ENCODE measurements at regions not wholly inside any gene's neighbourhood (a gene's known extent, or its start where the extent isn't known, plus 50 kb on each side); places are given as distances from the start of the nearest gene placed in this dataset.

DNA sequence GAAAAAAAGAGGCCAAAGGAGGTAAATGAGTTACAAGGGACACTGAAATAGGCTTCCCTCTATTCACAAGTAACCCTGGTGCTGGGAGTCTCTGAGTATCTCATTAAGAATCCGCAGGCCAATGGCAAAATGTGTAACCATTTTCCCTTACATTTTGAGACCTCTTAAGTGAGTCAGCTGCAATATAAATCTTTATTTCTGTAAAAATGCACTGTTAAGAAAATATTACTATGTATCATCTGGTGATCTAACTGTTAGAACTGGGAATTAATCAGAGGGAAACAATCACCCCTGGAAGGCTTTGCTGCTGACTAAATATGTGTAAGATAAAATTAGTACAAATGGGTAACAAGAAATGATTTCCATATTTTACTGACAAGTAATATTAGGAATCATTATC lies 483.1 kb upstream of the CHST9 start:
- Histone ChIP-seq H3K4me3 (no peak overlapping the region), H3K4me1 (no peaks in the 10 kb centered on the region), H3K36me3 (no peaks in the 10 kb centered on the region), H3K27ac (no peak overlapping the region), H3K9me3 (no peaks in the 10 kb centered on the region), H3K27me3 (no peaks in the 10 kb centered on the region)
- TF ChIP-seq, protein P1, sequence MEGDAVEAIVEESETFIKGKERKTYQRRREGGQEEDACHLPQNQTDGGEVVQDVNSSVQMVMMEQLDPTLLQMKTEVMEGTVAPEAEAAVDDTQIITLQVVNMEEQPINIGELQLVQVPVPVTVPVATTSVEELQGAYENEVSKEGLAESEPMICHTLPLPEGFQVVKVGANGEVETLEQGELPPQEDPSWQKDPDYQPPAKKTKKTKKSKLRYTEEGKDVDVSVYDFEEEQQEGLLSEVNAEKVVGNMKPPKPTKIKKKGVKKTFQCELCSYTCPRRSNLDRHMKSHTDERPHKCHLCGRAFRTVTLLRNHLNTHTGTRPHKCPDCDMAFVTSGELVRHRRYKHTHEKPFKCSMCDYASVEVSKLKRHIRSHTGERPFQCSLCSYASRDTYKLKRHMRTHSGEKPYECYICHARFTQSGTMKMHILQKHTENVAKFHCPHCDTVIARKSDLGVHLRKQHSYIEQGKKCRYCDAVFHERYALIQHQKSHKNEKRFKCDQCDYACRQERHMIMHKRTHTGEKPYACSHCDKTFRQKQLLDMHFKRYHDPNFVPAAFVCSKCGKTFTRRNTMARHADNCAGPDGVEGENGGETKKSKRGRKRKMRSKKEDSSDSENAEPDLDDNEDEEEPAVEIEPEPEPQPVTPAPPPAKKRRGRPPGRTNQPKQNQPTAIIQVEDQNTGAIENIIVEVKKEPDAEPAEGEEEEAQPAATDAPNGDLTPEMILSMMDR (IDR thresholded peaks at IDR 0.05): no peak
- TF ChIP-seq POLR2AphosphoS5 (IDR thresholded peaks at IDR 0.05): no peak
- TF ChIP-seq POLR2A (IDR thresholded peaks at IDR 0.05): no peak
- no peak for TF ChIP-seq EP300 (IDR thresholded peaks at IDR 0.05)
- ATAC-seq: no peak
- WGBS, 2 donors (ENCODE audit: low coverage in 1 of 2): 91 to 100% methylated on average over 1 of the region's 1 CpG

DNA sequence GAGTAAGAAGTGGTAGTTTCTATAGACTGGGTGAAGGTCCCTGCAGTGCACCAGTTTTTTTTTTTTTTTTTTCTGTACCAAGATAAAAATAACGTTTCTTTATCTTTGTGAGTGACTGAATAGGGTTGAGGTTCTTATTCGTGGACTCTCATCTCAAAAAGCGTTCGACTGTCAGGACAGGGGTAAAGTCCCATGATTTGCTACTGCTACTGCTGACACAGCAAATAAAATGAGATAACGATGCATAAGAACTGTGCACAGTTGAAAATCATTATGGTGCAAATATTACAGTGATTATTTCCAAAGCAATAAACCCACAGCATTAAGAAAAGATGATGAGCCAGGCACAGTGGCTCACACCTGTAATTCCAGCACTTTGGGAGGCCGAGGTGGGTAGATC lies 482.0 kb upstream of the CHST9 start:
- Histone ChIP-seq H3K27ac (no peak overlapping the region), H3K36me3 (no peaks in the 10 kb centered on the region), H3K4me3 (no peak overlapping the region), H3K27me3 (no peaks in the 10 kb centered on the region), H3K9me3 (no peaks in the 10 kb centered on the region), H3K4me1 (no peaks in the 10 kb centered on the region)
- ATAC-seq: no peak
- 70 to 72% methylated on average over 5 to 6 of the region's 6 CpGs for WGBS, 2 donors (ENCODE audit: low coverage in 1 of 2)
- no peak for TF ChIP-seq POLR2AphosphoS5 (IDR thresholded peaks at IDR 0.05)
- no peak for TF ChIP-seq EP300 (IDR thresholded peaks at IDR 0.05)
- TF ChIP-seq, protein P1 (IDR thresholded peaks at IDR 0.05): no peak
- no peak for TF ChIP-seq POLR2A (IDR thresholded peaks at IDR 0.05)

DNA sequence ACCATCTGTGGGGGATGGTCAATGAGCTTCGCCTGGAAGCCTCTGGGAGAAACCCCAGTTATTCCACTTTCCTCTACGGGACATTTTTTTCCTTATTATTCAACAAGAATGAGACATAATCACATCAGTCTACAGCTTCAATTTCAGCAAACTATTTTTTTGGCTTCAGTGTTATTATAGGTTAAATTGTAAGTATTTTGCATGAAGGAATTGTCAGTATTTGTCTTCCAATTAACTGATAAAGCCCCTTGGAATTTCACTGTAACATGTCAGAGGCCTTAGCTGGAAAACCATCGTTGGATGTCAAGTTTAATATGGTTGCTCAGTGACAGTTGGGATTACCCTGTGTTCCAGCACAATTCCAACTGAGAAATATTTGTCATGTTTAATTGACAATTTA lies 480.9 kb upstream of the CHST9 start:
- no peak overlapping the region for H3K4me3 ChIP-seq
- H3K27me3 ChIP-seq: no peaks in the 10 kb centered on the region
- no peak overlapping the region for H3K27ac ChIP-seq
- ATAC-seq: no peak
- H3K4me1 ChIP-seq: no peaks in the 10 kb centered on the region
- TF ChIP-seq EP300 (IDR thresholded peaks at IDR 0.05) (no peak), POLR2AphosphoS5 (IDR thresholded peaks at IDR 0.05) (no peak), POLR2A (IDR thresholded peaks at IDR 0.05) (no peak)
- TF ChIP-seq, protein P1 (IDR thresholded peaks at IDR 0.05): no peak
- no peaks in the 10 kb centered on the region for H3K9me3 ChIP-seq
- H3K36me3 ChIP-seq: no peaks in the 10 kb centered on the region
- WGBS, 2 donors (ENCODE audit: low coverage in 1 of 2): 58 to 66% methylated on average over 3 of the region's 3 CpGs

DNA sequence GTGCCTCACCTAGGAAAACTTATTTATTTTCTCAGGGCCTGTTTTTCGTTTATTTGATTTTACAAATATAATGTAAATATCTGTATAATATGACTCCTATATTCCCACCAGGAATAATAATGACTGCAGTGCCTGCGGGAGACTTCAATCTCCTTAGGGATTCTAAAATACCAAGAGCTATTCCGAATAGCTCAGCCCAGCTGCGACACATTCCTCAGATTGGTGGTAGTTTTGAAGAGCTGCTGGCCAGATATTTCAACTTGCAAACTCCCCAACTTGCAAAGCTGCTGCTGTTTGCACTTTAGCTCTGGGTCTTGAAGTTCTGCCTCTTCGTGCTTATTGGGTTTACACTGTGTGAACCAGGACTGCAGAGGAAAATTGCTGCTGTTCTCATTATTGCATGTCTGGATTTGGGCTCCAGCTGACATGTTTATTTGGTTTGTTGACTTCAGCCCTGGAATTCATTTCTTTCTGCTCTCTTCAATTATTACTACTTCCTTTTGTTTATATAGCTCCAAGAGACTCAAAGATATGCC lies 480.2 kb upstream of the CHST9 start:
- Histone ChIP-seq H3K4me3 (no peak overlapping the region), H3K27ac (no peak overlapping the region), H3K27me3 (no peaks in the 10 kb centered on the region), H3K9me3 (no peaks in the 10 kb centered on the region), H3K4me1 (no peaks in the 10 kb centered on the region), H3K36me3 (no peaks in the 10 kb centered on the region)
- ATAC-seq: no peak
- TF ChIP-seq EP300 (IDR thresholded peaks at IDR 0.05): no peak
- TF ChIP-seq, protein P1 (IDR thresholded peaks at IDR 0.05): no peak
- TF ChIP-seq POLR2A (IDR thresholded peaks at IDR 0.05): no peak
- TF ChIP-seq POLR2AphosphoS5 (IDR thresholded peaks at IDR 0.05): no peak
- 27 to 40% methylated on average over 5 of the region's 5 CpGs for WGBS, 2 donors (ENCODE audit: low coverage in 1 of 2)

DNA sequence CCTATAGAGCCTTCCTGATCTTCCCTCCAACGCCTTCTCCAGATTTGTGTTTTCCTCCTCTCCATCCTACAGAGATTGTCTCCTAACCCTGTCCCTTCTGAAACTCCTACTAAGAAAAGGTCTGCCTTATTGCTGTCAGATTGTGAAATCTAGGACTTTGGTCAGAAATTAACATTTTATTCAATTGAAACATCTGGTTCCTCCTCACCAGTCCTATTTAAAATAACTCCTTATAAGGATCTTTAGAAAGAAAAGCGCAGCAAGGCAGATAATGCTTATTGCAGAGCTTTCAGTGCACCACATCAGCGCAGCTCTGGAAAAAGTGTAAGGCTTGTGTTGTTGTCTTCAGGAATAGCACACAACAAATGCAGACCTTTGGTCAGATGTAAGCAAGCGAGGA lies 477.8 kb upstream of the CHST9 start:
- no peaks in the 10 kb centered on the region for H3K36me3 ChIP-seq
- H3K27ac ChIP-seq: no peak overlapping the region
- no peaks in the 10 kb centered on the region for H3K27me3 ChIP-seq
- 86 to 93% methylated on average over 3 to 4 of the region's 4 CpGs for WGBS, 2 donors (ENCODE audit: low coverage in 1 of 2)
- TF ChIP-seq EP300 (IDR thresholded peaks at IDR 0.05): no peak
- TF ChIP-seq, protein P1 (IDR thresholded peaks at IDR 0.05): no peak
- no peak for TF ChIP-seq POLR2A (IDR thresholded peaks at IDR 0.05)
- TF ChIP-seq POLR2AphosphoS5 (IDR thresholded peaks at IDR 0.05): no peak
- H3K9me3 ChIP-seq: no peaks in the 10 kb centered on the region
- no peak for ATAC-seq
- no peaks in the 10 kb centered on the region for H3K4me1 ChIP-seq
- H3K4me3 ChIP-seq: no peak overlapping the region
